AG04450 (cell line): ENCODE measurements at regions not wholly inside any gene's neighbourhood (a gene's known extent, or its start where the extent isn't known, plus 50 kb on each side); places are given as distances from the start of the nearest gene placed in this dataset.

Experiments used
- CTCF ChIA-PET: fragments of 300-600, 350-600 bp; formaldehyde crosslinking; extraction: SDS; loops from one replicate; lab custom pipeline; 2022; ENCODE audit warnings: antibody characterized with exemption, inconsistent platforms; lab: Charles Lee
- POLR2A ChIA-PET: fragments of 350-600 bp; formaldehyde crosslinking; extraction: SDS; loops from one replicate; lab custom pipeline; 2021; ENCODE audit warnings: antibody characterized with exemption, inconsistent platforms; lab: Yijun Ruan, JAX
- DNase-seq: peaks from one replicate; pipeline ENCODE4 v3.0.0-alpha.2; 2011; ENCODE audit warnings: low read depth, low spot score
- H3K27ac ChIP-seq: one replicate; pipeline ENCODE4 v1.5.1; 2012; ENCODE audit warnings: low read depth, low read length, control low read depth
- H3K27me3 ChIP-seq: one replicate; pipeline ENCODE4 v1.6.0; 2012; ENCODE audit warnings: low read length; ENCODE audit not compliant: control insufficient read depth, insufficient read depth
- H3K4me3 ChIP-seq: 2 replicates; pipeline ENCODE4 v1.5.1; 2011; ENCODE audit warnings: mild to moderate bottlenecking, low read depth, low read length, control low read depth
- H3K9me3 ChIP-seq: 2 replicates; pipeline ENCODE4 v1.5.1; 2012; ENCODE audit warnings: low read length; ENCODE audit not compliant: control insufficient read depth, insufficient read depth
- TF ChIP-seq, protein P1 (sequence below): IDR thresholded peaks from 2 replicates; pipeline ENCODE4 v1.5.1; 2011; ENCODE audit warnings: low read depth, low read length, control low read depth, inconsistent platforms

DNA sequence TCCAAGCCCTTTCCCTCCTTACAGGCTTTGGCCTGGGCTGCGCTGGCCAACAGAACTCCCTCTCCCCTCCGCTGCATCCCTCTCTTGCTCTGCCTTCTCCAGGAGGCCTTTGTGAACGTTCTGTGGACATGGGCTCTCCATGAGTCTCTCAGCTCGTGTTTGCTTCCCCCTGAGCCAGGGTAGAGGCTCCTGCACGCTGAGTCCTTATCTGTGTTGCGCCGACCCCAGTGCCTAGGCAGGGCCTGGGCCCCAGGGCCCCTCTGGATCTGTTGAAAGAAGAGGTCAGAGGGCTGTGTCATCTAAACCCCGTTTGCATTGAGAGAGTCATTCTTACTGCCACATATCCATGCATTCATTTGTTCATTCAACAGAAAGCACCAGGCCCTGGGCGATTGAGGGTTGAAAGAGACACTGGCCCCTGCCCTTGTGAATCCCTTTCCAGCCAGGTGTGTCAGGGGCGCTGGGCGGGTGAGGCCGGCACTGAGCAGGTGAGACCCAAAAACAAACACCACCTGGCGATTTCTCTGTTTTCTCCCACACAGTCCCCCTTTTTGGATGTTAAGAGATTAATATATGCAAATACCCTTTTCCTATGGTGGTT, 111.2 kb upstream of the IER5L start:
- no peak for DNase-seq
- TF ChIP-seq, protein P1, sequence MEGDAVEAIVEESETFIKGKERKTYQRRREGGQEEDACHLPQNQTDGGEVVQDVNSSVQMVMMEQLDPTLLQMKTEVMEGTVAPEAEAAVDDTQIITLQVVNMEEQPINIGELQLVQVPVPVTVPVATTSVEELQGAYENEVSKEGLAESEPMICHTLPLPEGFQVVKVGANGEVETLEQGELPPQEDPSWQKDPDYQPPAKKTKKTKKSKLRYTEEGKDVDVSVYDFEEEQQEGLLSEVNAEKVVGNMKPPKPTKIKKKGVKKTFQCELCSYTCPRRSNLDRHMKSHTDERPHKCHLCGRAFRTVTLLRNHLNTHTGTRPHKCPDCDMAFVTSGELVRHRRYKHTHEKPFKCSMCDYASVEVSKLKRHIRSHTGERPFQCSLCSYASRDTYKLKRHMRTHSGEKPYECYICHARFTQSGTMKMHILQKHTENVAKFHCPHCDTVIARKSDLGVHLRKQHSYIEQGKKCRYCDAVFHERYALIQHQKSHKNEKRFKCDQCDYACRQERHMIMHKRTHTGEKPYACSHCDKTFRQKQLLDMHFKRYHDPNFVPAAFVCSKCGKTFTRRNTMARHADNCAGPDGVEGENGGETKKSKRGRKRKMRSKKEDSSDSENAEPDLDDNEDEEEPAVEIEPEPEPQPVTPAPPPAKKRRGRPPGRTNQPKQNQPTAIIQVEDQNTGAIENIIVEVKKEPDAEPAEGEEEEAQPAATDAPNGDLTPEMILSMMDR, result no peak
- peaks cover 1% of the 10 kb centered on the region for H3K27me3 ChIP-seq
- POLR2A ChIA-PET, result no interaction called here
- H3K4me3 ChIP-seq, result no peak overlapping the region
- no peaks in the 10 kb centered on the region; the same call in 1 of the 2 replicates for H3K9me3 ChIP-seq
- no peak overlapping the region for H3K27ac ChIP-seq
- CTCF ChIA-PET, result no interaction called here

DNA sequence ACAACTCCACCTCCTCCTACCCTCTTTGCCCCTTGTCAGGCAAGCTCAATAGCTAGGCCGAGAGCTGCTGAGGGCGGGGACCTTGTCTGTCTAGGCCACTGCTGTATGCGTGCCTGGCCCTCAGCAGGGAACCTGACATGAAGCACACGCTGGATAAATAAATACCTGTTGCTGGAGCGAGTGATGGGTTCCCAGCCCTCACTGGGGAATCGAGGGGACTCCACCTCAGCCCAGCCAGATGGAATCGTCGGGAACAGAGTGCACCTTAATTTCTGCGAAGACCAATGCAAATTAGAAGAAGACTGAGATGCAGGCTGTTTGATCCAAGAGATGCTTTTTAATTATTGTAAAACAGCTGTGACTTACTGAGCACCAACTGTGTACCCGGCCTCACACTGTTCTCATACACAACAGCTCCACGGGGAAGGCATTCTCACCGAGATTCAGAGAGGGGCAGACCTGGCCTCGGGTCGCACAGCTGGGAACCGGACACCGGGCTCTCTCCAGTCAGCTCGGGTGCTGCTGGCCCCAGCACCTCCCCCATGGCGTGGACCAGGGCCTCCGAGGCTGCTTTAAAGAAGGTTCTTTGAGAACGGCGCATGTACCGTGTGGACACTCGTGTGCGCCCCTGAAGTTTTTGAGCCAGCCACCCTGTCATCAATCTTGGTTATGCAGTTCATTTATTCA, 109.7 kb upstream of the IER5L start:
- ChIA-PET POLR2A (interaction anchor here (0.6 kb wide), 1 partner anchor 112 kb away, joined by 3 read pairs; no protein-coding TSS in a partner anchor), CTCF (no interaction called here)
- Histone ChIP-seq H3K27me3 (no peaks in the 10 kb centered on the region), H3K9me3 (no peaks in the 10 kb centered on the region; the same call in 1 of the 2 replicates), H3K27ac (no peak overlapping the region), H3K4me3 (no peak overlapping the region)
- no peak for DNase-seq
- TF ChIP-seq, protein P1, result no peak

DNA sequence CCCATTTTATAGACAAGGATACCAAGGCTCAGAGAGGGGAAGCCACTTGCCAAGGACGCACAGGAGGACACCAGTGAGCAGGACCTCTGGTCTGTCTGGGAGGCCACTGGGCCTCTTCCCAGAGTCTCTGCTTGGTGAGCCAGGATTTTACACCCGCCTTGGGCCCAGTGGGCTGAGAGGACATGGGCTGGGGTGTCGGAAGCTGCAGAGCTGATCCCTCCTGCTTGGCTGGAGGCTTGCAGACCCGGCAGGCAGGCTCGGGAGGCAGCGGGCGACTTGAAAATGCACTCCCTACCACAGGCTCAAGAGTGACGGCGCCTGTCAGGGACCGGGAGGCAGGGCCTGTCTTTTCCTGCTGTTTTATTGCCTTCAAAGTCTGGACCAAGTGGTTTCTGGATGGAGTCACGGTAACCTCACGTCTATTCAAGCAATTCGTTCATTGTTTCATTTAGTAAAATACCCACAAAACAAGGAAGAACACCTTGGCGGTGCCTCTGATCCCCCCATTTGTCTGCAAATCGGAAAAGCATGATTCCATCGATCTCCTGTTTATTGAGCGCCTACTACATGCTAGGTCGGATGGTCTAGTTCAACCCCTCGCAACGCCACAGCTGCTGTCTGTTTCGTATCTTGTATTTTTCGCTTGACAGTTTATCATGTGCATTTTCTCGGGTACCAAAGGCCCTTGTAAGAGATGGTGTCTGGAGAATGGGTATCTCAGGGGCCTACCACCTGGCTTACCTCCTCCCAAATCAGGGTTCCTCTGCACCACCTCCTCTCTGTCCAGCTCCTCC, 108.1 kb upstream of the IER5L start:
- POLR2A ChIA-PET, result no interaction called here
- DNase-seq, result no peak
- Histone ChIP-seq H3K9me3 (no peaks in the 10 kb centered on the region), H3K4me3 (no peak overlapping the region), H3K27ac (no peak overlapping the region), H3K27me3 (no peaks in the 10 kb centered on the region)
- TF ChIP-seq, protein P1, result no peak
- CTCF ChIA-PET, result no interaction called here

DNA sequence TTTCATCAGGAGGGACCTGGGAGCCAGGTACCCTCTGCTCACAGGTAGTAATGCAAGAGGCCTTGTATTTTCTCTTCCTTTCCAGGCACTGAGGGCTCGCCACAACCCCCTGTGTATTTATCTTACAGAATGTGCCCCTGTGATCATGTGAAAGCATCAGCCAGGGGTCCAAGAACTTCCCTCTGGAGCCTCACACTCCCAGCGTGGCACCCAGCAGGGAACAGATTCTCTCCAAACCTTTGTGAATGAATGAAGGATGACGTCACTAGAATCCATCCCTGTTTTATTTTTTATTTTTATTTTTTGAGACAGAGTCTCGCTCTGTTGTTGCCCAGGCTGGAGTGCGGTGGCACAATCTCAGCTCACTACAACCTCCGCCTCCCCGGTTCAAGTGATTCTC, 107.3 kb upstream of the IER5L start:
- Histone ChIP-seq H3K27me3 (no peaks in the 10 kb centered on the region), H3K4me3 (no peak overlapping the region), H3K9me3 (no peaks in the 10 kb centered on the region), H3K27ac (no peak overlapping the region)
- no peak for DNase-seq
- CTCF ChIA-PET, result no interaction called here
- POLR2A ChIA-PET, result no interaction called here
- TF ChIP-seq, protein P1, result no peak
